Hippocampal formation (tissue), 2 donors: ENCODE measurements at regions not wholly inside any gene's neighbourhood (a gene's known extent, or its start where the extent isn't known, plus 50 kb on each side); places are given as distances from the start of the nearest gene placed in this dataset.
A peak's percentile ranks its signal among the peaks of the same experiment; 100 is the strongest.
"Not testable (repeated sequence)": the region's sequence is repeated elsewhere in the genome, so short reads cannot be mapped to it uniquely, and the experiment has no call there.

Experiments
- DNase-seq, 2 donors: peaks; one replicate each; lab custom pipeline; 2025; lab: John Stamatoyannopoulos, UW

DNA sequence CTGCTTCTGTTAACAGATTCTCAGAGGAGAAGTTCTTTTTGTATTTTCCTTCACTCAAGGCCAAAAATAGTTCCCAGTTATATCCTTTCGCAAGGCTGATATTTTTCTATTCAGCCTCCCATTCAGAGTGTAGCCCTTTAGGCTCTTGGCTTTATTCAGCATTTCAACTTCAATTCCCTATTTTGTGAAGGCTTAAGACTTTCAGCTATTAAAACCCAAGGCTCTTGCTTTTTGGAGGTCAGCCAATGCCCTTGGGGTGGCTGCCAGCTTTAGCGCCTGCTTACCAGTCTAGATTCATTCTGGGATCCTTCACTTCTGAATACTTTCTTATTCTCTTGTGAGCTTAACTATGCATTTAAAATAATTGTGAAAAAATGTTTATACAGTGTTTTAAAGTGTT, 57.3 kb upstream of the ADGRA3 start:
- peak; percentile 43 to 57 for DNase-seq

DNA sequence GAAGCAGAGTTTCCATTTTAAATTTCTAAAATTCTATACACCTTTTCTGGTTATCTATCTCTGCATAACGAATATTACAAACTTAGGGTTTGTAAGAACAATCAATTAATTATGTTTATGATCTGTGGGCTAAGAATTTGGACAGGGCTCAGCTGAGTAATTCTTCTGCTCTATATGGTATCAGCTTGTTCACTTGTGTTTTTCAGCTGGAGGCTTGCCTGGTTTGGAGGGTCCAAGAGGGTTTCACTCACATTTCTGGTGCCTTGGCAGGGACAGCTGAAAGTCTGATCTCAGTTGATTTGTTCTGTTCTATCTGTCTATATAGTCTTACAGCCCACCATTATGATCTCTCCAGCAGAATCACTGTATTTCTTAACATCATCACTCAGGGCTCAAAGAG, 57.8 kb upstream of the ADGRA3 start:
- no peak for DNase-seq

GRCh38 chr4:22574424-22574823, 58.6 kb upstream of the ADGRA3 start:
- DNase-seq, result no peak

DNA sequence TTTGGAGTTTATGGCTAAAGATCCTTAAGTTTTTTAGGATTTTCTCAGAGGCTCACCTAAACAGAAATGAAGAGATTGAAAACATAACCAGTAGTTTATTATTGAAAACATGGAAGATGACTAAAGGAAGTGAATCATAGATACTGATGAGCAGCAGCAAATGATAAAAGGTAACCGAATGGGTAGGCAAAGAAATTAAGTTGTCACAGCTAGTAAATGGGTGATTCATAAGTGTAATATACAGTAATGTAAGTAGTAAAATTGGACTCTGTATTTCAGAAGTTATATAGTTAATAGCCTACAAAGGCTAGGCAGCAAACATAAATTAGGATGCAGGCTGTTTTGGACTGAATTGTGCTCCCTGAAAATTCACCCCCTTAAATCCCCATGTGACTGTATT, 59.0 kb upstream of the ADGRA3 start:
- DNase-seq, result no peak

DNA sequence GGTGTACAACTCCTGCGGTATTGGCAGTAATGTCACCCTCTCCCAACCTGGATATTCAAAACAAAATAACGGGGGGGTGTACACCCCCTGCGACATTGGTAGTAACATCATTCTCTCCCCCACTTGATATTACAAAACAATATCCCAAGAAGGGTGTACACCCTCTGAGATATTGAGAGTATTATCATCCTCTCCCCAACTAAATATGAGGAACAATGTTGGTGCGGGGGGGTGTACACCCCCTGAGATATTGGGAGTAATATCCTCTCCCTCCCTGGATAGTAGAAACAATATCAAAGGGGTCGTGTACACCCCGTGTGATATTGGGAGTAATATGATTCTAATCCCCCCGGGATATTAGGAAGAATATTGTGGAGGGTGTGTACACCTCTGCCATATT, 71.4 kb upstream of the ADGRA3 start:
- no peak for DNase-seq

DNA sequence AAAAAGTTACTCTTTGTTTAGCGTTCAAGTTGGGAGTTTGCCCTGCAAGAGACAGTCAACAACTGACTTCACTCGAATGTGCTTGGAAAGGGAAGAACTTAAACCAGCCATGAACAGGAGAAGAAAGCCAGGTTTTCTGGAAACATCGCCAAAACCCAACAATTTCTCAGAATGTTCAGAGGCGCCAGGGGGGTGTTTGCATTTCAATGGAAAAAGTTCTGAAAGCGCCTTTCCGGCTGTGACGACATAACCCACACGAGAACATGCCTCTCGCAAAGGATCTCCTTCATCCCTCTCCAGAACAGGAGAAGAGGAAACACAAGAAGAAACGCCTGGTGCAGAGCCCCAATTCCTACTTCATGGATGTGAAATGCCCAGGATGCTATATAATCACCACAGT, 78.1 kb upstream of the ADGRA3 start:
- peak in 1 of 2 donors; percentile 17 for DNase-seq

DNA sequence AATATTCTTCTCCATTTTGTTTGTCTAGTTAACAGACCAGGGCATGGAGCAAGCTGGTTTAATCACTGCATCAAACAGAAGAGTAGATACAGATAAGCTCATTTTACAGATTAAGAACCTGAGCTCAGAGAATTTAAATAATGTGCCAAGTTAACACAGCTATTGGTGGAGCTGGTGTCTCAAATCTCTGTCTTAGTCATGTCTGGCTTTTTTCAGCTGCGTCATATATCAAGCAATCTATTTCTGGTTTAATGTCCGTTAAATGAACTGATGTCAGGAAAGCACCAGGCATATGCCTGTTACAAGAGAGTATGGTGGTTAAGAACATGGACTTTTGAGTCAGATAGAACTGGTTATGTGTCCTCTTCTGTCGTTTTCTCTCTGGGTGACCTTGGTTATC, 79.8 kb upstream of the ADGRA3 start:
- no peak for DNase-seq

- no peak for DNase-seq
Observed at GRCh38 chr4:22596409-22596808, 80.5 kb upstream of the ADGRA3 start.

DNA sequence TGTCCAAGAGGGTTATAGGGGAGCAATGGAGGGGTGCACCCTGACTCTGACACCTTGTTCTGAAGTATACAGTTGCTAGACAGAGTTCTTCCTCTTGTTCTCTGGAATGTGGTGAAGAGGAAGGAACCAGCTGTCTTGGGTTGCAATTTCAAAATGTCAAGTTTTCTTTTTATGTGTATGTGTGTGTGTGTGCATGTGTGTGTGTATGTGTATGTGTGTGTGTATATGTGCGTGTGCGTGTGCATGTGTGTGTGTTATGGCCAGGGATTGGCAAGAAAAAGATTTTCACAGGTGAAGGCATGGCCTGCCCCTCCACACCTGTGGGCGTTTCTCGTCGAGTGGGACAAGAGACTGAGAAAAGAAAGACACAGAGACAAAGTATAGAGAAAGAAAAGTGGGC, 81.6 kb upstream of the ADGRA3 start:
- no peak for DNase-seq

GRCh38 chr4:22598113-22599047, 82.5 kb upstream of the ADGRA3 start:
- not testable (repeated sequence) for DNase-seq

- DNase-seq, result not testable (repeated sequence)
Observed at GRCh38 chr4:22599228-22599928, 83.5 kb upstream of the ADGRA3 start.

DNA sequence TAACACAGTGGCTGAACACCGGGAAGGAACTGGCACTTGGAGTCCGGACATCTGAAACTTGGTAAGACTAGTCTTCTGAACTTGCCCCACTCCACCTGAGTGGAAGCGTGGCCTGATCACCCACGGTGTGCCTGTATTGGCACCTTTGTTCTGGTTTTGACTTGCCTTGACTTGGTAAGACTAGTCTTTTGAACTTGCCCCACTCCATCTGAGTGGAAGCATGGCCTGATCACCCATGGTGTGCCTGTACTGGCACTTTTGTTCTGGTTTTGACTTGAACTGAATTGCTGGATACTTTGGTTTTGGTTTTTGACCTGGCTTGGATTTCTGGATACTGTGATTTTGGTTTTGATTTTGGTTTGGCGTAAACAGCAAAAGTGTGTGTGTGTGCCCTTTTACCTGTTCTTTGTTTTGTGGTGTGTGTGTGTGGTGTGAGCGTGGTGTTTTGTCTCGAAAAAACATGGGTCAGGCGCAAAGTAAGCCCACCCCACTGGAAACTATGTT, 84.1 kb upstream of the ADGRA3 start:
- not testable (repeated sequence) for DNase-seq

GRCh38 chr4:22601638-22602037, 85.8 kb upstream of the ADGRA3 start:
- DNase-seq, result not testable (repeated sequence)

- peak in 1 of 2 donors; percentile 3 for DNase-seq
Observed at GRCh38 chr4:22607382-22607781, 85.4 kb upstream of the GBA3 start.

- not testable (repeated sequence) for DNase-seq
Observed at GRCh38 chr4:22609951-22610525, 82.7 kb upstream of the GBA3 start.

DNA sequence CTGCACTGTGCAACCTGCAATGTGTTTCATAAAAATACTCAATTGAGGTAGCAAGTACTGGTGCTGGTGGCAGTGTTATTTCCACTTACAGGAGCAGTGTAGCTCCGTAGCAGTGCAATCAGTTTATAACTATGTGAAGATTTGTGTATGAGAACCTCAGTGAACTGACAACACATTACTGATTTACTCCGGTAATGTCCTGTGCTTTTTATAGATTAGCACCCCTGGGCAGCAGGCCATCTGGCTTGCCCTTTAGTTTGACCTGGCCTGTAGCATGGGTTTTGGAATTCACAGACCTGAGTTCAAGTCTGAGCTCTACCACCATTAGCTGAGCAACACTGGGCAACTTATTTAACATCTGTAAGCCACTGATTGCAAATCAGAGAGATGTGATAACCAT, 78.6 kb upstream of the GBA3 start:
- DNase-seq, result no peak

GRCh38 chr4:22616516-22616915, 76.2 kb upstream of the GBA3 start:
- no peak for DNase-seq

DNA sequence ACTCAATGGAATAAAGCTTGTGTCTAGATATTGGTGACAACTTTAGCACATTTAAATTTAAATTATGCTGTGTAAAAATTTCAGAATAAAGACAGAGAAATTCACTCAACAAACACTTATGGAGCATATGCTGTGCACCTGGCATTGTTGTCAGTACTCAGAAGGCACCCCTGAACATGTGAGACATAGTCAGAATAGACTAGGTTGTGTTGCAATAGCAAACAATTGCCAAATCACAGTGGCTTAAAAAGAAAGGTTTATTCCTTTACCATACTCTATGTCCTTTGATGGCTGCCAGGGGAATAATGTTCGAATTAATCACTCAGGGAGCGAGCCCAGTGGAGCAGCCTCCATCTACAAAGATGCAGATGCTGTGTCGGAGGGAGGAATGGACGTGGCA, 72.6 kb upstream of the GBA3 start:
- DNase-seq, result not testable (repeated sequence)

- not testable (repeated sequence) for DNase-seq
Observed at GRCh38 chr4:22621970-22622369, 70.8 kb upstream of the GBA3 start.

GRCh38 chr4:22624002-22624401, 68.7 kb upstream of the GBA3 start:
- not testable (repeated sequence) for DNase-seq

DNA sequence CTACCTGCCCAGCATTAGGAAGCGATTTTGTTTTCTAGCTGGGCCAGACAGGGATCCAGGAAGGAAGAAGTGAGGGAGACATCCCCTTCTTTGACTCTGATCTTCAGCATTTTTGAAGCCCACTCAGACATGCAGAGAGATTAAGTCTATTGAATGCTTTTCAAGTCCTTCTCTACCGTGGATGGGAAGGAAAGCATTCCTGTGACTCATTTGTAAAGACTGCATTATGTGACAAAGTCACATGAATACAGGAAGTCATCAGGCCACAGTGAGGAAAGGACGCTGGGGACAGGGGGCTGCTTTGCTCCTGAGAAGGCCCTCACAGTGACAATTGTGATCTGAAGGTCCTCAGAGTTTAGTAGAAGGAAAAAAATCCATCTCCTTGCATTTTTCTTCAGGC, 67.4 kb upstream of the GBA3 start:
- no peak for DNase-seq

DNA sequence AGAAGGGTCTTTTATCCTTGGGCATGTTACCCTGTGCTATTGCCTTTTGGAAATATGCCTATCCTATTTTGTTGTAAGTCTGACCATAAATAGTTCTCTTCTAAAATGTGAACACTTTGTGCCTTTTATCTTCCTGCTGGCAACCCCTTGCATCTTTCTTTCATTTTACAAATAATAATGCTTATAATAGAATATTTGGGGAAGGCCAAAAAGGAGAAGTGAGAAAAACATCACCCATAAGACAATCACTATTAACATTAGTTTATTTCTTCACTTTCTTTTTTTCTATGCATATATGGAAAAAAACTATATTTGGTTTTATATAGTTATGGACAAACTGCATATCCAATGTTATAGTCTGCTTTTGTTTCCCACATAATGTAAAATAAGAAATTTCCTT, 64.9 kb upstream of the GBA3 start:
- not testable (repeated sequence) for DNase-seq
